SU-DHL-6 (cell line): ENCODE measurements at regions not wholly inside any gene's neighbourhood (a gene's known extent, or its start where the extent isn't known, plus 50 kb on each side); places are given as distances from the start of the nearest gene placed in this dataset.

Source experiments
- EZH2phosphoT487 ChIP-seq: fragments of 200-600 bp; sonication (generic), shearing (Covaris generic); conservative IDR thresholded peaks from 2 replicates; pipeline ENCODE4 v1.6.1; 2018; ENCODE audit warnings: mild to moderate bottlenecking, antibody characterized with exemption, low read length, moderate library complexity, mixed read lengths
- TF ChIP-seq, protein P1 (sequence below): fragments of 200-600 bp; sonication (generic); IDR thresholded peaks from one replicate; pipeline ENCODE4 v1.5.1; 2017; ENCODE audit warnings: antibody characterized with exemption, mild to moderate bottlenecking, low read length, moderate library complexity; ENCODE audit not compliant: insufficient read depth, poor library complexity, severe bottlenecking

DNA sequence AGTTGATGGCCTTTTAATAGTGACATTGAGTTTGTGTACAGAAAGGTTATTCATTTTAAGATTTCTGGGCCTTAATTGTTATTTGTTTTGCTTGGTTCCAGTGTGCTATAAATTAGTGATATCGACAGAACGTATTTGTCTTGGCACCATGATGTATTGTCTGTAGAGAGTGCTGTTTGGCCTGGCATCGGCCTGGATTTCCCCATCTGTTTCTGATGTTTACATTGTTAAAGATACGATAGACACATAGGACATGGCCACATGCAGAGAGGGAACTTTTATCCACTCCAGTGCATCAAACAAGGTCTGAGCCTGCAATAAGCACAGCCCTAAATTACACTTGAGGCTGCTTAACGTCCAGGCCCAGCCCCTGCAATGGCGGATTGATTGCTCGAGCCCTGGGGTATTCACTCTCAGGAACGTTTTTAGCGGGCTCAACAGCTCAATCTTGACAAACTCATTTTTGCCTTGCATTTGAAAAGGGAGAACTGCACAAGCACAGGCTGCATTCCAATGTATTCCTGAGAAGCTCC, 144.7 kb downstream of the SLC4A3 start:
- TF ChIP-seq, protein P1, sequence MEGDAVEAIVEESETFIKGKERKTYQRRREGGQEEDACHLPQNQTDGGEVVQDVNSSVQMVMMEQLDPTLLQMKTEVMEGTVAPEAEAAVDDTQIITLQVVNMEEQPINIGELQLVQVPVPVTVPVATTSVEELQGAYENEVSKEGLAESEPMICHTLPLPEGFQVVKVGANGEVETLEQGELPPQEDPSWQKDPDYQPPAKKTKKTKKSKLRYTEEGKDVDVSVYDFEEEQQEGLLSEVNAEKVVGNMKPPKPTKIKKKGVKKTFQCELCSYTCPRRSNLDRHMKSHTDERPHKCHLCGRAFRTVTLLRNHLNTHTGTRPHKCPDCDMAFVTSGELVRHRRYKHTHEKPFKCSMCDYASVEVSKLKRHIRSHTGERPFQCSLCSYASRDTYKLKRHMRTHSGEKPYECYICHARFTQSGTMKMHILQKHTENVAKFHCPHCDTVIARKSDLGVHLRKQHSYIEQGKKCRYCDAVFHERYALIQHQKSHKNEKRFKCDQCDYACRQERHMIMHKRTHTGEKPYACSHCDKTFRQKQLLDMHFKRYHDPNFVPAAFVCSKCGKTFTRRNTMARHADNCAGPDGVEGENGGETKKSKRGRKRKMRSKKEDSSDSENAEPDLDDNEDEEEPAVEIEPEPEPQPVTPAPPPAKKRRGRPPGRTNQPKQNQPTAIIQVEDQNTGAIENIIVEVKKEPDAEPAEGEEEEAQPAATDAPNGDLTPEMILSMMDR: no peak
- no peak for TF ChIP-seq EZH2phosphoT487
